IPS DF 6.9 (cell line): ENCODE measurements at regions not wholly inside any gene's neighbourhood (a gene's known extent, or its start where the extent isn't known, plus 50 kb on each side); places are given as distances from the start of the nearest gene placed in this dataset.

ENCODE experiments used
- DNase-seq: peaks from one replicate; pipeline ENCODE4 v3.0.0-alpha.2; 2013; ENCODE audit warnings: low read depth, low spot score
- H3K27ac ChIP-seq: one replicate; pipeline ENCODE4 v1.5.1; 2013; ENCODE audit warnings: low read length, control low read depth
- H3K27me3 ChIP-seq: 2 replicates; pipeline ENCODE4 v1.6.1; 2013; ENCODE audit warnings: mild to moderate bottlenecking, low read length; ENCODE audit not compliant: control insufficient read depth, insufficient read depth
- H3K36me3 ChIP-seq: 2 replicates; pipeline ENCODE4 v1.6.1; 2013; ENCODE audit warnings: low read length; ENCODE audit not compliant: control insufficient read depth, insufficient read depth
- H3K4me1 ChIP-seq: 2 replicates; pipeline ENCODE4 v1.6.1; 2013; ENCODE audit warnings: low read length; ENCODE audit not compliant: control insufficient read depth, insufficient read depth
- H3K4me3 ChIP-seq: 2 replicates; pipeline ENCODE4 v1.5.1; 2013; ENCODE audit warnings: mild to moderate bottlenecking, low read length
- H3K9me3 ChIP-seq: 2 replicates; pipeline ENCODE4 v1.6.1; 2013; ENCODE audit warnings: low read length, inconsistent platforms; ENCODE audit not compliant: control insufficient read depth, insufficient read depth
- WGBS: extraction: QIAGEN DNeasy Blood & Tissue Kit; methylation state at CpG from one replicate; pipeline ENCODE4 v1.1.7; 2013; ENCODE audit warnings: mixed read lengths, missing lambda C conversion rate; ENCODE audit not compliant: insufficient read length, insufficient coverage; 5-methylcytosine and 5-hydroxymethylcytosine counted together

DNA sequence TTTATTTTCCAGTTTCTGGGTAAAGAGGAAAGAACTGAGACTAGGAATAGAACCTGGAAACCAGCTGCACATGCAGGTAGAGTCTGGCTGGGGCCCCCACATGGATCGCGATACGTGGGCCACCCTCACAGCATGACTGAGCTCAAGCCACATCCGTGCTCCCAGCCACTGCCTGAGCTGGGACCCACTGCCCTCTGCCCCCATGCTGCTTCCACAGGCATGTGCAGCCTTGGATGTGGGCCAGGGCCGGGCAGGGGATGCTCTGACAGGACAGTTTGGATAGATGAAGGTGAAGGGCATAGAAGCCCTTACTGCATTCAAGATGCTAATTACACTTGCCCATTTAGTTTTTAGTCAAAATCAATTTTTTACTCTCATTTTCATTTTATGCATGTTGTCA lies 321.2 kb downstream of the DCDC2C start:
- H3K9me3 ChIP-seq, result no peaks in the 10 kb centered on the region
- H3K36me3 ChIP-seq, result no peaks in the 10 kb centered on the region
- H3K4me3 ChIP-seq, result no peak overlapping the region
- H3K27ac ChIP-seq, result no peak overlapping the region
- no peaks in the 10 kb centered on the region for H3K27me3 ChIP-seq
- H3K4me1 ChIP-seq, result no peaks in the 10 kb centered on the region
- WGBS, result no CpG with 5 or more reads among the region's 5 CpGs
- no peak for DNase-seq

DNA sequence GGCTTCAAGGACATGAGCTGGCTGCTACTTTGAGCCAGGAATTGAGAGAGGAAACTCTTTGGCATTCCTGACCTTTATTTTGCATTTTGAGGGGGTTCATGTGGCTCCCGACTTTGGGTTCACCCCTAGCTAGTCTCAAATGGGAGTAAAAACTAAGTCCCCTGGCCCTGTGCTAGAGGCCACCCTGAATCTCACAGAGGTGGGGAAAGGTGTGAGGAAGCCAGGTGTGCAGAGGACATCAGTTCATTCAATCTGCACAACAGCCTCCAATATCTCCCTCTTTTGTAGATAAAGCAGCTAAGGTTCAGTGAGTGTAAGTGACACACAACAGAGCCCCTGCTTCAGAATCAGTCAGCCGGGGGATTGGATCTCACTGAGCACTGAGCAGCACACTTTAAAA lies 325.7 kb downstream of the DCDC2C start:
- H3K27ac ChIP-seq, result no peak overlapping the region
- DNase-seq, result no peak
- H3K4me3 ChIP-seq, result no peak overlapping the region
- no peaks in the 10 kb centered on the region for H3K9me3 ChIP-seq
- H3K27me3 ChIP-seq, result no peaks in the 10 kb centered on the region
- no peaks in the 10 kb centered on the region for H3K36me3 ChIP-seq
- WGBS, result no CpG with 5 or more reads among the region's 2 CpGs
- H3K4me1 ChIP-seq, result no peaks in the 10 kb centered on the region

DNA sequence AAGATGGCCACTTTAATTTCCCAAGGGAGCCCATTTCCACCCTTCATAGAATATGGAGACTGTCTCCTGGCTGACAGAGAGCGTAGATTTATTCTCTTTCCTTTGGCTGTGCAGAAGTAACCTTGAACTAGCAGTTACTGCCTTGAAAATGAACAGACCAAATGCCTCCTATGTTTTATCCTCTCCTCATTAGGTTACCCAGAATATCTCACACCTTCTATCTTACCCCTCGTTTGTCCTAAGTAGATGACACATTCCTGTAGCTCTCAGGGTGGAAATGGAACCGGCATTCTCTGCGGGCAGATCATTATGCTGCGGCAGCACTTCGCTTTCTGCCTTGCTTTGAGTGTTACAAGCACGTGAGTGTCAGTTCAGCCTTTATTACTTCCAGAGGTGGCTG lies 336.5 kb downstream of the DCDC2C start:
- no CpG with 5 or more reads among the region's 7 CpGs for WGBS
- Histone ChIP-seq H3K9me3 (peaks cover 4% of the 10 kb centered on the region; the same call in 1 of the 2 replicates), H3K27me3 (no peaks in the 10 kb centered on the region), H3K27ac (no peak overlapping the region), H3K36me3 (no peaks in the 10 kb centered on the region), H3K4me3 (no peak overlapping the region), H3K4me1 (no peaks in the 10 kb centered on the region)
- no peak for DNase-seq

DNA sequence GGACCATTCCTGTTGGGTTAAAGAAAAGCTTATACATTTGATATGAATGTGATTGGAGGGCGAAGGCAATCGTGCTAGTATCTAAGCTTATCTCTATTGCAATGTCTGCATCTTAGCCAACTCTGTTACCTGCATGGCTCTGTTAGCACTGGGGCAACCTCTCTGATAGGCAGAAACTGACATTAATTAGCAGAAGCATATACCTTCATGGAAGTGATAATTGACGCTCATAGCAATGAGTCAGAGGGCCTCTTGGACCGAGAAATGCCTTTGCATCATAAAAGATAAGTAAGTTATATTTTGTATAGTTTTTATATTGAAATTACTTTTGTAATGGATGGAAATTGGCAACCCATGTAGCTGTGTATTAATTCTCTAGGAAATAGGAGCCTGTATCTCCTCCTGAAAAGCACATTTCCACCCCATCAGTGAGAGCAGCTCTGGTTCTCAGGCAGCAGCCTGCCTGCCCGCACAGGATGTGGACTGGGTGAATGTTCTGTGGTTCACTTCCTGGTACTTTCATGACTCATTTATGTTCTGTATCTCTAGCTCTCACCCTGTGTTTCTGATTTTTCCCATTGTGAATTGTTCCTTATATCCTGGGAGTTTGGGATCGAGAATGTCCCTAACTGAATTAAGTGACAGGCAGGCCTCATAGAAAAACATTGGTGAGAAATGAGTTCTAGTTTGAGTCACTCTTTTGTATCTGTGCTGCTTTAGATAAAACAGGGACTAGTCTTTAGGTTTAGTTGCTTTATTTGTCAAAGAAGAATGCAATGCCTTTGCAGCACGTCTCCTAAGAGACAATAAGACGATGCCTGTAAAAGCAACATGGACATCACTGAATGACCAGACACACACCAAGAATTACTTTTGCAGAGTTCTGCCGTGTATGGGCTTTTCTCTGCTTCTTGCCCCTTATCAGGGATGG lies 344.9 kb downstream of the DCDC2C start:
- Histone ChIP-seq H3K4me1 (0 out of 2 replicates have a peak, but pooled peaks cover 1% of the 10 kb centered on the region), H3K36me3 (no peaks in the 10 kb centered on the region), H3K4me3 (no peak overlapping the region), H3K27me3 (no peaks in the 10 kb centered on the region), H3K27ac (no peak overlapping the region), H3K9me3 (no peaks in the 10 kb centered on the region)
- WGBS, result no CpG with 5 or more reads among the region's 9 CpGs
- DNase-seq, result no peak

DNA sequence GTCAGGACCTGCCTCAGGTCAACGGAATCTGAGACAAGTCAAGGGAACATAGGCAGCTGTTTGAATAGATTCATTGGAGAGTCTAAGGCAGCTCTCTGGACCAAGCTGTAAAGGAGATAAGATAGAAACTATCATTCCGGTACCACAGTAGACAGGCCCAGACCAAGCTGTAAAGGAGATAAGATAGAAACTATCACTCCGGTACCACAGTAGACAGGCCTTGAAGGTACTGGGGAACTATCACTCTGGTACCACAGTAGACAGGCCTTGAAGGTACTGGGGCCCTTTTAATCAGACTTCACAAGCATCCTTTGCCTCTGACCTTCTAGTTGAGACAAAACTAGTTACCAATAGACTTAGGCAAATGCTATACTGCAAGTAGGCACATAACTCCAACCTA lies 346.1 kb downstream of the DCDC2C start:
- H3K9me3 ChIP-seq, result no peaks in the 10 kb centered on the region
- H3K36me3 ChIP-seq, result no peaks in the 10 kb centered on the region
- H3K27ac ChIP-seq, result no peak overlapping the region
- H3K4me1 ChIP-seq, result 0 out of 2 replicates have a peak, but pooled peaks cover 1% of the 10 kb centered on the region
- DNase-seq, result no peak
- no CpG with 5 or more reads among the region's 3 CpGs for WGBS
- H3K27me3 ChIP-seq, result no peaks in the 10 kb centered on the region
- H3K4me3 ChIP-seq, result no peak overlapping the region

DNA sequence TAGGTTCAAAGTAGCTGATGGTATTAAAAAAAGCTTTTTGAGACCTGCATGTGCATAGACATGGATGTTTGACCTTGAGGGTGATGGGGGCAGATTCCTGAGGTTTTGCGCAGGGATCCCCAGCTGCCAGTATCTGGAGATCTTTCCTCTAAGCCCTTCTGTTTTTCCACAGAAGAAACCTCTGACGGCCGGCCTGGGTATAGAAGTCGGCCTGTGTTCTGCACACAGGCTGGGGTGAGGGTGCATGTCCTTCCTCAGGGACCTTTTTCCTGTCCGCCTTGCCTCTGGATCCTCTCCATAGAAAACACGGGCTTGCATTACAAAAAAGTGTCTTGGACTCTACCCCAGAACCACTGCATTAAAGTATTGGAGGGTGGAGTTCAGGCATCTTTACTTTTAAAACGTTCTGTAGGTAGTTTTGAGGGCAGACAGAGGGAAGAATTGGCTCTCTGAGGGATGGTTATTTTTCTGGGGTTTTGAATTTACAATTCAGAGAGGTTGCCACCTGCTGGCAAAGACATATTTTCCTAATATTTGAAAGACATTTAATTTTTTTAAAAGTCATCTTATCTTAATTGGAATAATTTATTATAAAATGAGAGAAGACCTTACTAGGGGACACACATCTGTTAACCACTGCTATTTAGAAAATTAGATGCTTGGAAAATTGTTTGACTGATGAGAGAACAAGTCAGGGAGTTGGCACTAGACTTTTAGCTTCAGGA lies 350.6 kb downstream of the DCDC2C start:
- Histone ChIP-seq H3K36me3 (no peaks in the 10 kb centered on the region), H3K9me3 (no peaks in the 10 kb centered on the region), H3K27me3 (no peaks in the 10 kb centered on the region), H3K27ac (no peak overlapping the region), H3K4me1 (0 out of 2 replicates have a peak, but pooled peaks cover under 1% of the 10 kb centered on the region), H3K4me3 (no peak overlapping the region)
- no peak for DNase-seq
- no CpG with 5 or more reads among the region's 7 CpGs for WGBS

DNA sequence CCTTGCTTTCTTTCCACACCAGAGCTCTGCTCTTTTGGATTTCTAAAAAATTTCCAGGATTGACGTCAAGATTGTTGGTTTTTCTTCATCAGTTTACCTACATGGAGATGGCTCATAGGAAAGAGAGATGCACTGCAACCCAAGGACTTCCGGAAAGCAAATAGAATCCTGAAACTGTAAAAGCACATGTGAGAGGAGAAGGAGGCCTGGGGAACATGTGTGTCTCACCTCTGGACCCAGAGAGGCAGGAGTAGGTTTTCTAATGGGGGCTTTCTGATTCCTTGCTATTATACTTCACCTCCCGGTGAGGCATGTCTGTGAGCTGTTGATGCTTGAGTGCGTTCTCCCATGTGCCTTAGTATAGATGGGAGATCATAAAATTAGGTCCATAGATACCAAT lies 362.8 kb downstream of the DCDC2C start:
- no CpG with 5 or more reads among the region's 4 CpGs for WGBS
- no peaks in the 10 kb centered on the region for H3K4me1 ChIP-seq
- H3K36me3 ChIP-seq, result no peaks in the 10 kb centered on the region
- no peak for DNase-seq
- no peaks in the 10 kb centered on the region for H3K27me3 ChIP-seq
- H3K9me3 ChIP-seq, result no peaks in the 10 kb centered on the region
- no peak overlapping the region for H3K27ac ChIP-seq
- no peak overlapping the region for H3K4me3 ChIP-seq

DNA sequence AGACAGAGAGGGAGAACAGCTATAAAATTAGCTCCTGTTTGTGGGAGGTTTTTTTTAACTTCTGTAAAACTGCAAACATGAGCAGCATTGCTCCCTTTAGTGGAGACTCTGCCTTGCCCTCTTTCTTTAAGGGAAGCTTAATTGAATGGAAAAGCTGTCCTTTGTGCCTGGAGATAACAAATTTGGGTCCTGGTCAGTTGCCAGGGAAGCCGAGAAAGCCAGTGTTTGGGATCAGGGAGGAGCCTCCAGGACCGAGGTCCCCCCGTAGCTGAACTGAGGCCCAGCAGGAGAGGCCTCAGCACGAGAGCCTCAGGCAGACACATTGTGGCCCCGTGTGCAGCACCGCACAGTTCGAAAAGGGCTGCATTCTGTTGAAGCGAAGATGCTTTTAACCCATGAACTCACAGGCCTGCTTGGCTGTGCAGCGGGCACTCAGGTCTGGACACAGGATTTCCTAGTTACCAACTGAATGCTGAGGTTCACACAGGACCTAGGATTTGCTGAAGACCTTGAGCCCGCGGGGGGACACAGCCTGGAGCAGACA lies 369.7 kb downstream of the DCDC2C start:
- Histone ChIP-seq H3K4me3 (no peak overlapping the region), H3K9me3 (no peaks in the 10 kb centered on the region), H3K27me3 (no peaks in the 10 kb centered on the region), H3K27ac (no peak overlapping the region), H3K4me1 (no peaks in the 10 kb centered on the region), H3K36me3 (no peaks in the 10 kb centered on the region)
- no CpG with 5 or more reads among the region's 11 CpGs for WGBS
- DNase-seq, result no peak

DNA sequence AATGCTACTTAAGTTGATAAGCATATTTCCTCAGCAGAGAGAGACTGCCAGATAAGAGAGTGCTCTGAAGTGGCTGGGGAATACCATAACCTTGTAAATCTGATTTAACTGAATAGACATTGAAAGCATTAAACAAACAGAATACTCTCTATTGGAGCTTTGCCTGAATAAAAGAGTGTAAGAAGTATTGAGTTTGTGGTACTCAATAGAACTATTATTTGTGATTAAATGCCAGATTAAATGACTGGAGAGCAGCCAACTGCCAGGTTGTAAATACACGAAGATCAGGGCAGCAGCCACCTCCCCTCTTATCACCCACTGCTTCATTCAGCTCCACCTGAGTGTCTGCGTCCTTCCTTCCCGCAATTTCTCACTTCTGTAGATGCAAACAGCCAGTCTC lies 373.6 kb downstream of the DCDC2C start:
- no peaks in the 10 kb centered on the region for H3K36me3 ChIP-seq
- DNase-seq, result no peak
- WGBS, result no CpG with 5 or more reads among the region's 3 CpGs

DNA sequence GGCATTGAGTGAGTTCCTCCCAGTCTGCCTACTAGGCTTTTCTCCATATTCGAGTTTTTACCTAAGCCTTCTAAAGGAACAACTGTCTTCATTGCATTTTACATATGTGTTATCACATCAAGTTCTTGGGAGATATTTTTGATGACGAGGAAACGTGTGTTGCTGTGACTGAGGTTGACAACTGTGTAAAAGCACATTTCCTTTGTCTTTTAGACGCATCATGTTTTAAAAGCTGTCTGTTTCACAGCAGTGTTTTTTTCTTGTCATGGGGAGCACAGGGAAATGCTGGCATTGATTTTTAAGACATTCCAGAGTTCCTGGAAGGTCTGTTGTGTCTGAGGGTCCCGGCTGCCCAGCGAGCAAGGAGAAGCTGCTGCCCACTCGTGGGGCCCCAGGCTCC lies 381.8 kb downstream of the DCDC2C start:
- Histone ChIP-seq H3K36me3 (no peaks in the 10 kb centered on the region), H3K27me3 (no peaks in the 10 kb centered on the region), H3K4me3 (no peak overlapping the region), H3K9me3 (no peaks in the 10 kb centered on the region), H3K27ac (no peak overlapping the region), H3K4me1 (no peaks in the 10 kb centered on the region)
- DNase-seq, result no peak
- WGBS, result no CpG with 5 or more reads among the region's 7 CpGs

More for the DNA sequence above, 373.6 kb downstream of the DCDC2C start:
- no peak overlapping the region for H3K4me3 ChIP-seq
- H3K27ac ChIP-seq, result no peak overlapping the region
- no peaks in the 10 kb centered on the region for H3K9me3 ChIP-seq
- H3K4me1 ChIP-seq, result no peaks in the 10 kb centered on the region
- H3K27me3 ChIP-seq, result no peaks in the 10 kb centered on the region
